Erythroblast (primary cell): ENCODE measurements at regions not wholly inside any gene's neighbourhood (a gene's known extent, or its start where the extent isn't known, plus 50 kb on each side); places are given as distances from the start of the nearest gene placed in this dataset.

Source experiments
- GATA1 ChIP-seq: IDR thresholded peaks from 2 replicates; pipeline ENCODE4 v1.6.1; 2011; ENCODE audit warnings: low read depth, mild to moderate bottlenecking, control low read depth, low read length, moderate library complexity
- POLR2A ChIP-seq: IDR thresholded peaks from 2 replicates; pipeline ENCODE4 v1.6.1; 2011; ENCODE audit warnings: mild to moderate bottlenecking, low read length

DNA sequence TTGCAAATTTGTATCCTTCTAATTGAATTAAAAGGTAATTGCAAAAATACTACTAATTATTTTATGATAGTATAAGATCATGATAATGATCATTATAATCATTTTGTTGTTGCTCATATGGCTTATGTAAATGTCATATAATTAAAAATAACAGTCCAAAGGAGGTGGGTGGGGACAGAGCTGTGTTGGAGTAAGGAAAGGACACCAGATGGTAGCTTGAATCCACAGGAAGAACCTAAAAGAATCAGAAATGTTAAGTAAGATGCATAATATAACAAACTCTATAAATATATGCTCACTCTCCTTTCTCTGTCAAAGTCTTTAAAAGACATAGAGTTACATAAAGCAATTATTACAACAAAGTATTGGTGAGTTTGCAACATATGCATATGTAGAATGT lies 650.7 kb upstream of the HS6ST1 start:
- TF ChIP-seq POLR2A (no peak), GATA1 (no peak)
